AML-193 (cell line): ENCODE measurements at regions not wholly inside any gene's neighbourhood (a gene's known extent, or its start where the extent isn't known, plus 50 kb on each side); places are given as distances from the start of the nearest gene placed in this dataset.

ENCODE experiments used
- DNase-seq, 2 experiments: peaks; one replicate each; lab custom pipeline; 2025; lab: John Stamatoyannopoulos, UW

DNA sequence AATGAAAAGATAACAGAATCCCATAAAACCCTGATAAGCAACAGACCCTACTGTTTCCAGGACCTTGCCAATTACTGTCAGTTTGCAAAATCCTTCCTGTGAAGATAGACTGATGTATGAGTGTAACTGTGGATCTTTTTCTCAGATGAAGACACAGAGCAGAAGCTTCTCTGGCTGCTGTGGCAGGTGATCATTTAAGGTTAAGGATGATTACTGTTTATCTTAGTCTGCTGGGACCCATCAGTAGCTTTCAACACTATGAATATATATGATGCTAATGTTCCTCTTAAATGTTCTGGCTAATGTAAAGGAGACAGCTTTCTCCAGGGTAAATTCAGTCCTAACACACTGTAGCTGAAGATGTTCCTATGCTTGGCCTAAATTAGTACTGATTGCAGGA is 56.0 kb upstream of the CTTNBP2 start:
- no peak for DNase-seq

DNA sequence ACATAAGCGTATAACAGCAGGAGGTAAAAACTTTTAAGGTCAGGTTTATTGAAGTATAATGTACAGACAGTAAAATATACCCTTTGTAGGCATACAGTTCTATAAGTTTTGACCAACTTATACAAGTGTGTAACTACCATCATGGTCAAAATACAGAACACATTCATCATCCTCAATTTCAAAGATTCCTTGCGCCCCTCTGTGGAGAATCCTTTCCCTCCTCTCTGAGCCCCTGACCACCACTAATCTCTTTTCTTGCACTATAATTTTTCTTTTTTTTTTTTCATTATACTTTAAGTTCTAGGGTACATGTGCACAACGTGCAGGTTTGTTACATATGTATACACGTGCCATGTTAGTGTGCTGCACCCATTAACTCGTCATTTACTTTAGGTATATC is 58.1 kb upstream of the CTTNBP2 start:
- no peak for DNase-seq

- no peak for DNase-seq
Measured at GRCh38 chr7:117937049-117937752, 64.0 kb upstream of the CTTNBP2 start.

DNA sequence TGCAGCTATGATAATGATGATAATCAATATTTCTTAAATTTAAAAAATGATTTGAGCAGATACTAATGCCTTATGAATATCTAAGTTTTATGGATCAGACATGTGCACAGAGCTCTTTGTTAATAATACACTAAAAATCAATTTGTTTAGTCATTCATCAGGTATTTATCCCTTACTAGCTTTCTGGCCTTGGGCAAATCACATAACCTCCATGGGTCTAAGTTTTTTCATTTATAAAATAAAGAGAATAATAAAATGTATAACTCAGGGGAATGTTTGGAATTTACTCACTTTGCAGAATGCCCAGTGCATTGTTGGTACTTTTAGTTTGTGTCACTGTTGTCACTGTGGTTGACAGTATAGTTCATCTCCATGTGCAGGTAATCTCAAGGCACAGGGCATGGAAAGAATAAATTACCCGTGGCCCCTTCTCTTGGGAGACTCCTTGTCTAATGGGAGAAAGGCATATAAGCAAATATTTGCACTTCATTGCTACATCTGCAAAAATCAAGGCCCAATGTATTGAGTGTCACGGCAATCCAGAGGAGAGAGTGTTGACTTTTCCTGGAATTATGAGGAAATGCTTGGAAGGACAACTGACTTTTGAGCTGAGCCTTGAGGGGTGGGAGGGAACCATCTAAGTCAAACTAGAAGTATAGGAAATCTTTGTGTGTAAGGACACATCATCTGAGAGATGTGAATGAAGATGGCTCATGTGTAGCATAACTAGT is 64.7 kb upstream of the CTTNBP2 start:
- DNase-seq: no peak

GRCh38 chr7:117941138-117941810 is 68.0 kb upstream of the CTTNBP2 start:
- no peak for DNase-seq

DNA sequence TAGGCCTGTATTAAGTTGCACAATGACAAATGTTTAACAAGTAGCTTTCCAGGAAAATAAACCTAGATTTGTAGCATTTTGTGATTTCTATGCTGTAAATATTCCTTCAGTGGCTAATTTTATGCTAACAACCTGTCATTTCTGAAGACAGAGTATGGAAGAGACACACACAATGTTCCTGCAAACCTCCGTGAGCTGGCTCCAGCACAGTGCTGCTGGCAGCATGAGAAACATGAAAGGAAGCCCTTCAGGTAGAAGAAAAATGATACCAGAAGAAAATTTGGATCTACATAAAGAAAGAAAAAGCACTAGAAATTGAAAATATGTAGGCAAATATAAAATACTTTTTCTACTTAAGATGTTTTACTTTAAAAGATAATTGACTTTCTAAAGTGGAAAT is 69.5 kb upstream of the CTTNBP2 start:
- DNase-seq: no peak

- DNase-seq: no peak
Measured at GRCh38 chr7:117944886-117945285, 71.6 kb upstream of the CTTNBP2 start.

DNA sequence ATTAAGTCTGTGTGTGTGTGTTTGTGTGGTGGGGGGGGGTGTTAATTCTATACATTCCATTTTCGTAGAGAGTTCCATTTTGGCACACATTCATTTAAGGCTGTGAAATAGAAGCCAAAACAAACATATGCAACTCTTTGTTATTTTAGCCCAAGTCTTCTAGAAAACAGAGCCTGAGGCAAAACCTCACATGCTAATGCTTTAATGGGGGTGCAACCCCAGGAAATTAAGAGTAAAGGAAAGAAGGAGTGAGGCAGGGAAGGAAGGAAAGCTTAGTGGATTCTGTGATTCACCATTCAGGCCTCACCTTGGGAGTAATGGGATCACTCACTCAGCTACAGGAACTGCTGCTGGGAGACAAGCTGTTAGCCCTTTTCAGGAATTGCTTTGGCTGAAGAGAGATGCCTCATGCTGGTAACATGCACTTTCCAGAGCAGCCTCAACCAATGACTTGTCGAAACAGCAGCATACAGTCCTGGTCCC is 73.0 kb upstream of the CTTNBP2 start:
- DNase-seq: no peak

- no peak for DNase-seq
Measured at GRCh38 chr7:117949232-117949631, 76.0 kb upstream of the CTTNBP2 start.

GRCh38 chr7:117950601-117951260 is 77.5 kb upstream of the CTTNBP2 start:
- no peak for DNase-seq

GRCh38 chr7:117951285-117951684 is 78.0 kb upstream of the CTTNBP2 start:
- no peak for DNase-seq

DNA sequence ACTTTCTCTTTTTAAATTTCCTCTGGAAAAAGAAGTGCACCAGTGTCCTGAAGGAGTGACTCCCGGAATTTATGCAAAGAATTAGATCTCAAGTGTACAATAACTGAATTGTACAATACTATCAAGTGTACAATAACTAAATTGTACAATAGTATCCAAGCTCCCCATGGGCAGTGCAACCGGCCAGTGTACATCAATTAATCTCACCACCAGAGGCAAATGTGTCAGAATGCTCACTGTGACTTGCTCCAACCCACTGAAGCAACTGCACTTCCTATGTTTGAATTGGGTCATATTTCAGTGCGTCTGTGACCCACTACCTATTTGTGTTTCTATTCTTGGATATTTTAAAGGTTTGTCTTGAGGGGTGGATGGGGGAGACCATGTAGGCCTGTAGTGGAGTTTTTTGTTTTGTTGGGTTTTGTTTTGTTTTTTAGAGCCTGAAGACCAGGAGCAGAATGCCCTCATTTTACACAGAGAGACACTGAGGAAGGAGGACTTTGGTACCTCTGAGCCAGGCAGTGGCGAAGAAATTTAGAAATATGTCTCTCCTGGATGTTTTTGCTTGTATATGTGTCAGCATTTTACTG is 78.5 kb upstream of the CTTNBP2 start:
- no peak for DNase-seq

DNA sequence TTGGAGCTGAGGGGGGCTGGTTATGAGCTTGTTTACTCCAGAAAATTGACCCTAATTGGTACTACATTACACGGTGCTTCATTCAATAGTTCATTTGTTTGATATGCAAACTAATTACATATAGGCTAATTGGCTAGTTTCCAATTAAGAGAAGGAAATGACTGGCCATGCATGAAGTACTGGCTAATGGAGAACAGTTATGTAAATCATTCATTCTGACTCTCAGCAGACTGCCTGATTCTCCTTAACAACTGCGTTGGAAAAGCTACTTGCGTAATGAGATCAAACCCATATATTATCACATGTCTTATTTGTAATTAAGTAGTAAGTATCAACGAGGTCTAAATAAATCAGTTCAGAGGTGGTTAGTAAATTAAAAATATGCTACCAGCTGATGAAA is 81.8 kb upstream of the CTTNBP2 start:
- DNase-seq: no peak

GRCh38 chr7:117960351-117960750 is 87.1 kb upstream of the CTTNBP2 start:
- no peak for DNase-seq

- DNase-seq: no peak
Measured at GRCh38 chr7:117961235-117961634, 88.0 kb upstream of the CTTNBP2 start.

- DNase-seq: no peak
Measured at GRCh38 chr7:117962366-117962994, 89.2 kb upstream of the CTTNBP2 start.

- no peak for DNase-seq
Measured at GRCh38 chr7:117963264-117964197, 90.3 kb upstream of the CTTNBP2 start.

GRCh38 chr7:117970801-117971200 is 97.6 kb upstream of the CTTNBP2 start:
- DNase-seq: no peak

DNA sequence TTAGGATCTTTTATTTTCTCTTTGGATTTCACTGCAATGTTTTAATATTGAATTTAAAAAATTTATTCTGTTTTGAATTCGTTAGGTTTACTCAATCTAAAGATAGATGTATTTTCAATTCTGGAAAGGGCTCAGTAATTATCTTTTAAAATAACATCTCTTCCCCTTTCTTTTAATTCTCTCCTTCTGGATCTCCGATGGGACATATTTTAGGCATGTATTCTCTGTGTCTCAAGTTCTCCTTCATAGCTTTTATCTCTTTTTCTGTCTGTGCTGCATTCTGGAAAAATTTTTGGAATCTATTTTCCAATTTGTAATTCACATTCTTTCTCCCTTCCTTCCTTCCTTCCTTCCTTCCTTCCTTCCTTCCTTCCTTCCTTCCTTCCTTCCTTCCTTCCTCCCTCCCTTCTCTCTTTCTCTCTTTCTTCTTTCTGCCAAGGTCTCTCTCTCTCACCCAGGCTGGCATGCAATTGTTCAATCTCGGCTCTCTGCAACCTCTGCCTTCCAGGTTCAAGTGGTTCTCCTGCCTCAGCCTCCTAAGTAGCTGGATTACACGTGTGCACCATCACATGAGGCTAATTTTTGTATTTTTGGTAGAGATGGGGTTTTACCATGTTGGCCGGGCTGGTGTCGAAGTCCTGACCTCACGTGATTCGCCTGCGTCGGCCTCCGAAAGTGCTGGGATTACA is 98.5 kb upstream of the CTTNBP2 start:
- no peak for DNase-seq

- no peak for DNase-seq
Measured at GRCh38 chr7:117972606-117973005, 99.4 kb upstream of the CTTNBP2 start.
